GM19240 (cell line): ENCODE measurements at regions not wholly inside any gene's neighbourhood (a gene's known extent, or its start where the extent isn't known, plus 50 kb on each side); places are given as distances from the start of the nearest gene placed in this dataset.

Experiments used
- DNase-seq: peaks from one replicate; pipeline ENCODE4 v3.0.0; 2011; ENCODE audit warnings: low spot score; ENCODE audit not compliant: insufficient read length

GRCh38 chr15:91520850-91521249, 332.7 kb upstream of the SLCO3A1 start:
- no peak for DNase-seq

- no peak for DNase-seq
These were observed 332.0 kb upstream of the SLCO3A1 start for GRCh38 chr15:91521548-91521947.

DNA sequence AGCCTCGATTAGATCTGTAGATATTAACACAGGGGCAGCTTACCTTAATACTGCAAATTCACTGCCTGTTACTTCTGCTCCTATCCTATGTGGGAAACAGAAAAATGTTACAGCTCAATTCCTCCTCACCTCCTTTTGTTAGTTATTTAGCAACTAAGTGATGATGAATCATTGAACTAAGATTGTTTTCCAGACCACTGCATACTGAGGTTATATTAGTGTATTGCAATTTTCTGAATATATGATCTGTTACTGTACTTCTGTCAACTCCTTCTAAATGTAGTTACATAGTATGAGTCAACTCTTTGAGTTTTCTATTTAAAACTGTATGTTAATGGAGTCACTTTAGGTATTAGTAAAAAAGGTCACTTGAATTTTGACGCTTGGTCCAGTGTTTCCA, 331.5 kb upstream of the SLCO3A1 start:
- DNase-seq = no peak

GRCh38 chr15:91522605-91523332, 330.7 kb upstream of the SLCO3A1 start:
- DNase-seq = no peak

DNA sequence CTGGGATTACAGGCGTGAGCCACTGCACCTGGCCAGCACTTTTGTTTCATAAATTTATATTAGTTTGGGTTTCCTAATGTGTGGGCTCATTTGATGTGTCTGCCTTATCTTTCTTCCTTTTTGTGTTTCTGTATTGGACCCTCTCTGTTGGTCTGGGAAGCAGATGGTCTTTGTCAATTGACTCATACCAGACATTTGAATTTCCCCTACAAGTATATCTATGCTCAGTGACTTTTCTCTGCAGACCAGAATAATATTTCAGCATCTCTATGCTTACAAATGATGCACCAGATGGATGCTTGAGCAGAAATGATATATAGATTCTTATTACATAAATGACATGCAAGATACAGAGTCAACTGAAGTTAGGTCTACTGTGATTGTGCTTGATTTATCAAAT, 329.9 kb upstream of the SLCO3A1 start:
- no peak for DNase-seq

GRCh38 chr15:91524534-91524933, 329.0 kb upstream of the SLCO3A1 start:
- DNase-seq = no peak

DNA sequence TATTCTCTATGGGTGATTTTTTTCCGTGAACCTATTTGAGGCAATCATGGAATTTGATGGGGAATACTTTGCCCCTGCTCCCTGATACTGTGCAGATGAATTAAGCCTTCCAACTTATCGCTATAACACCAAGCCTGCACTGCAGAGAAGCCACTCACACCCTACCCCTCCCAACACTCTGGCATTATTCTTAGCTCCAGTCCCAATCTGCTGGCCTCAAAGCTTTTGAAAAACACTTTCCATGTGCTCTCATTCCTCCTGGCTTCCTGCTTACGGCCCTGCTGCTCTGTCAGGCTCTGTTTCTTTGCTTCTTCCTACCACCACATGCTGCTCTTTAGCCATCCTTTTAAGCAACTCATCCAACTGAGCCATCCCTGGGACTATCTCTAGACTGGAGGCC, 327.8 kb upstream of the SLCO3A1 start:
- no peak for DNase-seq

GRCh38 chr15:91526424-91526823, 327.1 kb upstream of the SLCO3A1 start:
- no peak for DNase-seq

DNA sequence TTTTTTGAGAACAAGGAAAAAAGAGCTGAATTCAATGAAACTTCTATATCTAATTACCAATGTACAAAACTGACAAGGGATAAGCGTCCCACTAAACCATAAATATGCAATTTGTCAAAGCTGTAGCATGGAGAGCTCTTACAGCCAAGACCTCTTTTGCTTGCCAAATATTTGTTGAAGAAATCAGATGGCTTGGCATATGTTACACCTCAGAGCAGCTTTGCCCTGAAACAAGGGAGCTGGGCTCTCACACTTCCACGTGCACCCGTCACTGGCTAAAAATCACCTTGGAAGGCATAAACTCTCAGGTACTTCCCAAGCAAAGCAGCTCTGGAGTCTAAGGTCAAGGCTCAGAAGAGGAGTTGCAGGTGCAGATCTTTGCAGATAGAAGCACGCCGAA, 324.7 kb upstream of the SLCO3A1 start:
- no peak for DNase-seq

DNA sequence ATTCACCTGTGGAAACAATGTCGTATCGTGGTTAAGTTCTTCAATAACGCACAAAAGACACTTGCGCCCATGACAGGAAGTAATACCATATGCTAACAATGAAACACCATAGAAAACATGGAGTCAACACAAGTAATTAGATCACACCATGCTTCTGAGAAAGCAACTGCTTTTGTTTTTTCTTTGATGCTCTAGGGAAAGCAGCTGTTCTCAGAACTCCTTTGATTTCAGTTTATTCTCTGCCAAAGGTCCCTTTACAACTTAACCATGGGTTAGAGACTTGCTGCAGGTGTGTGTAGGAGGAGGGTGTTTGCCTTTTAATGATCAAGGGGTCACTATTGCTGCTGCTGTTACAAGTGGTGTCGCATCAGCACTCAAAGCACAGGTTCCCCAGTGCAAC, 324.0 kb upstream of the SLCO3A1 start:
- DNase-seq = no peak

- no peak for DNase-seq
These were observed 323.2 kb upstream of the SLCO3A1 start for GRCh38 chr15:91530279-91530678.

GRCh38 chr15:91530956-91531582, 322.4 kb upstream of the SLCO3A1 start:
- DNase-seq = no peak

GRCh38 chr15:91534235-91534634, 319.3 kb upstream of the SLCO3A1 start:
- no peak for DNase-seq

GRCh38 chr15:91534976-91535375, 318.5 kb upstream of the SLCO3A1 start:
- no peak for DNase-seq

DNA sequence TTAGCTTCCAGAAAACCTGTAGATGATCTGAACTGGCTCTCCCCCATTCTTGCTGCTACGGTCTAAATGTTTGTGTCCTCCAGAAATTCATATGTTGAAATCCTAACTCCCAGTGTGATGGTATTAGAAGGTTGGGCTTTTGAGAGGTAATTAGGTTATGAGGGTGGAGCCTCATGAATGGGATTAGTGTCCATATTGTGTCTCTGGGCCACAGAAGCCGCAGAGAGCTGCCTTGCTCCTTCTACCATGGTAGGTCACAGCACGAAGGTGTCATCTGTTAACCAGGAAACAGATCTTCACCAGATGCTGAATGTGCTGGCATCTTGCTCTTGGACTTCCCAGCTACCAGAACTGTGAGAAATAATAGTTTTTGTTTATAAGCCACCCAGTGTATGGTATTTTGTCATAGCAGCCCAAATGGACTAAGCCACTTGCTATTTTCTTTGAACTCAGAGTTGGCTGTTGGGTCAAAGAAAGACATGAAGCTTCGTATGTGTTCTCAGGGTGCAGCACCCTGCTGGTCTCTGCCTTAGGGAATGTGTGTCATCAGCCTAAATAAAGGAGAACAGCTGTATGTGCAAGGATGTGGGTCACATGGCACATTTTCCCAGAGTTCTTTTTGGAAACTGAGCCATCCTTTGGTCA, 317.5 kb upstream of the SLCO3A1 start:
- DNase-seq = no peak

DNA sequence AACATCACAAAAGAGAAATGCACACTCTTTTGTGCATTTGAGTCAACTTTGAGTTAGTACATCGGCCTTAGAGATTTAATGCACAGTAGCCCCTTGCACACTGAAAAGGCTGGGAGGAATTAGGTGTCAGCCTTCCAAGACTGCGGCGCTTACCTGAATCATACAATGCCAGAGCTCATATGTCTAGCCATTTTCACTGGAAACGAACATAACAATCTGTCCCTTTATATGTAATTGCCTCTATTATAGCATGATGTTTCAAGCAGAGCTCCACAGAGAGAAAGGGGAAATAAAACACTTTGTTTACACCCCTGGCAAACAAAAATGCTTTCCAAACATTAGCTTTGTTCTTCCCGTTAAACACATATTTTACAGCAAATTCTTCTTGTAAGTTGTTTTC, 315.7 kb upstream of the SLCO3A1 start:
- no peak for DNase-seq

- DNase-seq = no peak
These were observed 314.7 kb upstream of the SLCO3A1 start for GRCh38 chr15:91538782-91539181.

- no peak for DNase-seq
These were observed 312.2 kb upstream of the SLCO3A1 start for GRCh38 chr15:91541286-91541685.

- DNase-seq = no peak
These were observed 311.3 kb upstream of the SLCO3A1 start for GRCh38 chr15:91542226-91542625.

DNA sequence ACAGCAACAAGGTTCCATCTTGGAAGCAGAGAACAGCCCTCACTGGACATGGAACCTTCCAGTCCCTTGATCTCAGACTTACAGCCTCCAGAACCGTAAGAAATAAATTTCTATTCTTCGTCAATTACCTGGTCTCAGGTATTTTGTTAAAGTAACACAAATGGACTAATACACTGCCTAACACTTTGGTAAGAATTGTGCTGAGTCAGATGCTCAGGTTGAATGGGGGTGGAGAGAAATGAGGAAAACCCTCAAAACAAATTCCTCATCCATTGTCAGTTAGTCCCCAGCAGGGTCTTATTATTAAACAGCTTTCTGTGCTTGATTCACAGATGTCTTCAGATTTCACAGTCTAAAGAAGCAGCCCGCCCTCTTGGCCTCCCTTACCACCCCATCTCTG, 306.2 kb upstream of the SLCO3A1 start:
- DNase-seq = no peak

GRCh38 chr15:91548549-91548948, 305.0 kb upstream of the SLCO3A1 start:
- no peak for DNase-seq

DNA sequence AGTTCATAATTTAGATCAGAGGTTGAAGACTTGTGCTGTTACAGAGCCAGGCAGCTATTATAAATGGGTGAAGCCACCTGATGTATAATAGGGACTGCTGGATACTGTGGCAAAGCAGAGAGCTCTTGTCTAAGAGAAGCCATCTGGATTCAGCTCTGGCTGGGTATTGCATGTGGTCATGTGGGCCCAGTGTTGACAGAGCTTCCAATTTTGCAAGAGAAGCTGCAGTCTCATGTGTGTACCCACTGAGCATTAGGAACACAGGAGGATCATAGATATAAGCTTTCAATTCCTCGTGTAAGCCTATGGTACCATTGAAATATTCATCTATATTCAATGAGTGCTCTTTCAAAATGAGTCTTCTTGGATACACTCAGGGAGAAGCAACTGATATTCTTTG, 303.9 kb upstream of the SLCO3A1 start:
- no peak for DNase-seq

- DNase-seq = no peak
These were observed 301.0 kb upstream of the SLCO3A1 start for GRCh38 chr15:91552555-91552954.
